ENCODE measurements at regions not wholly inside any gene's neighbourhood (a gene's known extent, or its start where the extent isn't known, plus 50 kb on each side); places are given as distances from the start of the nearest gene placed in this dataset.
A peak's percentile ranks its signal among the peaks of the same experiment; 100 is the strongest.

DNA sequence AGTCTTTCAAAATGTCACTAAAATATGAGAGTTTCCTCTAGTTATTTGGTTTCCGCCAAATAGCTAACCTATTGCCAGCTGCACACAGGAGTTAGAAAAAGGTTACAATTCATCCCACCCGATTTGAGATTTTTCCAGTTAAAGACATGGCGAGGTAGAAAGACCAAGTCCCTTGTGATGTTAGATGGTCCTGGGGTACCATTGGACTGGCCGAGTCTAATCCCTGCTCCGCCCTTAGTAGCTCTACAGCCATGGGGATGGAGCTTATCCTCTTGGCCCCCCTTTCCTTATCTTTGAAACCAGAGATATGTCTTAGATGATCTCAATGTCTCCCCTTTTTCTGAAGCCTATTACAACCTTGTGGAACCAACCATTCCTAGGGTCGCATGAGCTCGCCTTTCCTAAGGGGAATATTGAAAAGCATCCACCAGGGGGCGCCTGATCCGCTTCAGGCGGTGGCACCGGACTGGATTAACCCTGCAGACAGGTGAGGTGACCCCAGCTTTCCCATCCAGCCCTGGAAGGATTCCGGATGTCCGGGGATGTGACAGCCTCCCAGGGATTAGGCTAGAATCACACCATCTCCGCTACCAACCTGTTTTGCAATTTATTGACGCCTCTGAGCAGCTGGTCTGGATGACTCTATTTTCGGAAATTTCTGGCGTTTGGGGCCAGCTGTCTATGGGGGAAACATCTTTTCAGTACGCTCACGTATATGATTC, 68.3 kb upstream of the SIM2 start:
- intact Hi-C loops (cut with micrococcal nuclease) (loop anchor here (1.0 kb wide), 1 partner anchor 297 kb away; no protein-coding TSS in a partner anchor), in situ Hi-C loops (cut with MboI) (loop anchor here (5.0 kb wide), 1 partner anchor 297 kb away; no protein-coding TSS in a partner anchor)
- Histone ChIP-seq H3K9ac (ENCODE audit: insufficient read depth in 1 of 2, low read depth in 2 of 2, low read length in 2 of 2) (no peak overlapping the region), H3K36me3 (ENCODE audit: control insufficient read depth, insufficient read depth, low read length) (no peaks in the 10 kb centered on the region), H2AFZ (ENCODE audit: low read depth, low read length) (no peak overlapping the region), H4K20me1 (replicated peaks; ENCODE audit: control insufficient read depth, insufficient read depth, low read length) (no peaks in the 10 kb centered on the region), H3K27me3 (ENCODE audit: control insufficient read depth in 2 of 2, insufficient read depth in 2 of 2, low read length in 2 of 2) (peaks cover 12 to 39% of the 10 kb centered on the region in 2 experiments; a peak in 3 of 5 replicates), H3K27ac (ENCODE audit: extremely low read depth, low read depth, low read length) (no peak overlapping the region), H3K4me3 (no peak overlapping the region), H3K79me2 (ENCODE audit: control insufficient read depth, insufficient read depth, low read length) (no peaks in the 10 kb centered on the region), H3K9me1 (ENCODE audit: control insufficient read depth, insufficient read depth, low read length) (no peaks in the 10 kb centered on the region), H3K4me2 (ENCODE audit: insufficient read depth, low read length) (no peak overlapping the region), H3K4me1 (replicated peaks in 1 of 2; ENCODE audit: control insufficient read depth in 2 of 2, insufficient read depth in 2 of 2, low read length in 2 of 2) (no peaks in the 10 kb centered on the region), H3K9me3 (replicated peaks; ENCODE audit: control insufficient read depth, insufficient read depth, low read depth, low read length) (no peaks in the 10 kb centered on the region)
- BruUV-seq (replicated peaks), result no TSS peak
- CTCF ChIA-PET (ENCODE audit: low intra/inter-chr PET ratio), result interaction anchor here (0.6 to 2.2 kb wide), 5 partner anchors 69 to 489 kb away, joined by 3 to 15 read pairs (median 3); no protein-coding TSS in a partner anchor
- peak; percentile 93 for FAIRE-seq
- WGBS (ENCODE audit: insufficient coverage, low coverage, missing lambda C conversion rate), result 6% methylated on average over 19 of the region's 19 CpGs
- POLR2A ChIA-PET, result interaction anchor here (0.7 to 1.1 kb wide), 9 partner anchors 9 to 1940 kb away, joined by 3 to 4 read pairs (median 4); no protein-coding TSS in a partner anchor
- peak; percentile 80 to 86 (median 84) for DNase-seq (ENCODE audit: extremely low read depth in 1 of 4, low spot score in 3 of 4)
- ATAC-seq, result peak; percentile 96
- peak in 1 of 3 experiments; percentile 10 for TF ChIP-seq YY1 (IDR thresholded peaks at IDR 0.05; ENCODE audit: borderline replicate concordance in 1 of 3, control insufficient read depth in 1 of 3, extremely low read depth in 1 of 3, insufficient read depth in 3 of 3, insufficient read length in 1 of 3, insufficient replicate concordance in 2 of 3, low read depth in 1 of 3, low read length in 2 of 3)
- TF ChIP-seq SRF (CRISPR knock-in tag; IDR thresholded peaks at IDR 0.05), result no peak; a peak in 1 of 4 replicates
- TF ChIP-seq NRF1 (conservative IDR thresholded peaks at IDR 0.05 in 1 of 2, IDR thresholded peaks at IDR 0.05 in 1 of 2), result no peak
- TF ChIP-seq, protein P1, sequence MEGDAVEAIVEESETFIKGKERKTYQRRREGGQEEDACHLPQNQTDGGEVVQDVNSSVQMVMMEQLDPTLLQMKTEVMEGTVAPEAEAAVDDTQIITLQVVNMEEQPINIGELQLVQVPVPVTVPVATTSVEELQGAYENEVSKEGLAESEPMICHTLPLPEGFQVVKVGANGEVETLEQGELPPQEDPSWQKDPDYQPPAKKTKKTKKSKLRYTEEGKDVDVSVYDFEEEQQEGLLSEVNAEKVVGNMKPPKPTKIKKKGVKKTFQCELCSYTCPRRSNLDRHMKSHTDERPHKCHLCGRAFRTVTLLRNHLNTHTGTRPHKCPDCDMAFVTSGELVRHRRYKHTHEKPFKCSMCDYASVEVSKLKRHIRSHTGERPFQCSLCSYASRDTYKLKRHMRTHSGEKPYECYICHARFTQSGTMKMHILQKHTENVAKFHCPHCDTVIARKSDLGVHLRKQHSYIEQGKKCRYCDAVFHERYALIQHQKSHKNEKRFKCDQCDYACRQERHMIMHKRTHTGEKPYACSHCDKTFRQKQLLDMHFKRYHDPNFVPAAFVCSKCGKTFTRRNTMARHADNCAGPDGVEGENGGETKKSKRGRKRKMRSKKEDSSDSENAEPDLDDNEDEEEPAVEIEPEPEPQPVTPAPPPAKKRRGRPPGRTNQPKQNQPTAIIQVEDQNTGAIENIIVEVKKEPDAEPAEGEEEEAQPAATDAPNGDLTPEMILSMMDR (IDR thresholded peaks at IDR 0.05 in 2 of 3, conservative IDR thresholded peaks at IDR 0.05 in 1 of 3; ENCODE audit: insufficient read depth in 2 of 3, low read depth in 1 of 3, low read length in 3 of 3), result peak; percentile 80 to 93 (median 84)
- 0 out of 2 replicates have a peak, but pooled peaks have one; percentile 15 for TF ChIP-seq RB1 (IDR thresholded peaks at IDR 0.05; ENCODE audit: low read depth)
- TF ChIP-seq, protein P2, sequence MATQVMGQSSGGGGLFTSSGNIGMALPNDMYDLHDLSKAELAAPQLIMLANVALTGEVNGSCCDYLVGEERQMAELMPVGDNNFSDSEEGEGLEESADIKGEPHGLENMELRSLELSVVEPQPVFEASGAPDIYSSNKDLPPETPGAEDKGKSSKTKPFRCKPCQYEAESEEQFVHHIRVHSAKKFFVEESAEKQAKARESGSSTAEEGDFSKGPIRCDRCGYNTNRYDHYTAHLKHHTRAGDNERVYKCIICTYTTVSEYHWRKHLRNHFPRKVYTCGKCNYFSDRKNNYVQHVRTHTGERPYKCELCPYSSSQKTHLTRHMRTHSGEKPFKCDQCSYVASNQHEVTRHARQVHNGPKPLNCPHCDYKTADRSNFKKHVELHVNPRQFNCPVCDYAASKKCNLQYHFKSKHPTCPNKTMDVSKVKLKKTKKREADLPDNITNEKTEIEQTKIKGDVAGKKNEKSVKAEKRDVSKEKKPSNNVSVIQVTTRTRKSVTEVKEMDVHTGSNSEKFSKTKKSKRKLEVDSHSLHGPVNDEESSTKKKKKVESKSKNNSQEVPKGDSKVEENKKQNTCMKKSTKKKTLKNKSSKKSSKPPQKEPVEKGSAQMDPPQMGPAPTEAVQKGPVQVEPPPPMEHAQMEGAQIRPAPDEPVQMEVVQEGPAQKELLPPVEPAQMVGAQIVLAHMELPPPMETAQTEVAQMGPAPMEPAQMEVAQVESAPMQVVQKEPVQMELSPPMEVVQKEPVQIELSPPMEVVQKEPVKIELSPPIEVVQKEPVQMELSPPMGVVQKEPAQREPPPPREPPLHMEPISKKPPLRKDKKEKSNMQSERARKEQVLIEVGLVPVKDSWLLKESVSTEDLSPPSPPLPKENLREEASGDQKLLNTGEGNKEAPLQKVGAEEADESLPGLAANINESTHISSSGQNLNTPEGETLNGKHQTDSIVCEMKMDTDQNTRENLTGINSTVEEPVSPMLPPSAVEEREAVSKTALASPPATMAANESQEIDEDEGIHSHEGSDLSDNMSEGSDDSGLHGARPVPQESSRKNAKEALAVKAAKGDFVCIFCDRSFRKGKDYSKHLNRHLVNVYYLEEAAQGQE (IDR thresholded peaks at IDR 0.05; ENCODE audit: borderline replicate concordance), result peak; percentile 65
- TF ChIP-seq, protein P2 (CRISPR knock-in tag; IDR thresholded peaks at IDR 0.05; ENCODE audit: low read depth), result no peak
- TF ChIP-seq SMC3 (conservative IDR thresholded peaks at IDR 0.05; ENCODE audit: insufficient read depth, low read depth, low read length), result peak; percentile 75
